IMR-90 (cell line): ENCODE measurements at regions not wholly inside any gene's neighbourhood (a gene's known extent, or its start where the extent isn't known, plus 50 kb on each side); places are given as distances from the start of the nearest gene placed in this dataset.

ENCODE experiments used
- ATAC-seq: fragments of 200-7000 bp; cut with Tn5 transposase; 2 replicates; pipeline ENCODE4 v1.9.1; 2020; ENCODE audit warnings: low read depth, mild to moderate bottlenecking, moderate library complexity
- BruUV-seq: library from RNA; stranded (reverse); fragments of 400-500 nt; replicated peaks from 2 replicates; lab custom pipeline; 2021; lab: Mats Ljungman, UMichigan
- CTCF ChIA-PET: fragments of 300-600 bp; formaldehyde crosslinking; extraction: SDS; loops from one replicate; lab custom pipeline; 2021; ENCODE audit warnings: antibody characterized with exemption; lab: Yijun Ruan, JAX
- POLR2A ChIA-PET: fragments of 300-600 bp; sonication (Branson Sonifier 250); formaldehyde crosslinking; loops from one replicate; lab custom pipeline; 2022; ENCODE audit warnings: antibody characterized with exemption; ENCODE audit not compliant: unreplicated experiment; lab: Charles Lee
- DNase-seq: peaks from one replicate; pipeline ENCODE4 v3.0.0; 2013
- H2AFZ ChIP-seq: replicated peaks from 2 replicates; pipeline ENCODE3; 2013; ENCODE audit warnings: low read length, mild to moderate bottlenecking; ENCODE audit not compliant: poor library complexity
- H2AK5ac ChIP-seq: 2 replicates; pipeline ENCODE4 v1.6.1; 2013; ENCODE audit warnings: low read depth, low read length, inconsistent platforms
- H2AK9ac ChIP-seq: replicated peaks from 2 replicates; pipeline ENCODE3; 2013; ENCODE audit warnings: mild to moderate bottlenecking, low read depth, low read length, moderate library complexity; ENCODE audit not compliant: poor library complexity
- H2BK120ac ChIP-seq: 2 replicates; pipeline ENCODE4 v1.6.1; 2013; ENCODE audit warnings: low read depth, low read length, inconsistent platforms
- H2BK15ac ChIP-seq: 3 replicates; pipeline ENCODE4 v1.6.1; 2013; ENCODE audit warnings: low read depth, low read length, inconsistent platforms
- H2BK20ac ChIP-seq: 2 replicates; pipeline ENCODE4 v1.6.1; 2013; ENCODE audit warnings: low read depth, mild to moderate bottlenecking, inconsistent platforms, low read length, moderate library complexity
- H2BK5ac ChIP-seq: 2 replicates; pipeline ENCODE4 v1.6.1; 2013; ENCODE audit warnings: mild to moderate bottlenecking, low read depth, low read length, inconsistent platforms; ENCODE audit not compliant: poor library complexity, severe bottlenecking
- H3K14ac ChIP-seq: replicated peaks from 2 replicates; pipeline ENCODE4 v1.6.1; 2013; ENCODE audit warnings: low read depth, low read length, inconsistent platforms
- H3K18ac ChIP-seq: 2 replicates; pipeline ENCODE4 v1.6.1; 2013; ENCODE audit warnings: low read depth, low read length, control low read depth
- H3K23ac ChIP-seq: 2 replicates; pipeline ENCODE4 v1.6.1; 2013; ENCODE audit warnings: low read depth, low read length, inconsistent platforms
- H3K27ac ChIP-seq: 2 replicates; pipeline ENCODE4 v1.5.1; 2013; ENCODE audit warnings: mild to moderate bottlenecking, control low read depth, low read length; ENCODE audit not compliant: insufficient read depth
- H3K27me3 ChIP-seq: 2 replicates; pipeline ENCODE4 v1.6.1; 2013; ENCODE audit warnings: low read length; ENCODE audit not compliant: control insufficient read depth, insufficient read depth
- H3K36me3 ChIP-seq: 2 replicates; pipeline ENCODE4 v1.6.1; 2013; ENCODE audit warnings: low read length, mixed read lengths; ENCODE audit not compliant: control insufficient read depth, insufficient read depth
- H3K4ac ChIP-seq: 2 replicates; pipeline ENCODE4 v1.6.1; 2013; ENCODE audit warnings: low read depth, low read length, inconsistent platforms
- H3K4me1 ChIP-seq: 2 replicates; pipeline ENCODE4 v1.6.1; 2013; ENCODE audit warnings: low read length, mixed read lengths; ENCODE audit not compliant: control insufficient read depth, insufficient read depth
- H3K4me2 ChIP-seq: 2 replicates; pipeline ENCODE4 v1.6.1; 2013; ENCODE audit warnings: low read depth, mild to moderate bottlenecking, control low read depth, low read length, moderate library complexity
- H3K4me3 ChIP-seq: 2 replicates; pipeline ENCODE4 v1.5.1; 2013; ENCODE audit warnings: low read depth, mild to moderate bottlenecking, control low read depth, low read length, moderate library complexity; ENCODE audit not compliant: insufficient read depth
- H3K56ac ChIP-seq: 2 replicates; pipeline ENCODE4 v1.6.1; 2013; ENCODE audit warnings: low read length, inconsistent platforms; ENCODE audit not compliant: insufficient read depth; ENCODE audit errors: extremely low read depth
- H3K79me1 ChIP-seq, 2 experiments: 2 replicates each; pipeline ENCODE4 v1.6.1; 2013; ENCODE audit warnings: low read length in 2 of 2, inconsistent platforms in 1 of 2, low read depth in 1 of 2
- H3K9ac ChIP-seq: 2 replicates; pipeline ENCODE4 v1.6.1; 2013; ENCODE audit warnings: low read depth, low read length, control low read depth
- H3K9me1 ChIP-seq: 2 replicates; pipeline ENCODE4 v1.6.1; 2013; ENCODE audit warnings: low read length, inconsistent platforms; ENCODE audit not compliant: insufficient read depth
- H3K9me3 ChIP-seq: 2 replicates; pipeline ENCODE4 v1.6.1; 2013; ENCODE audit warnings: low read length; ENCODE audit not compliant: control insufficient read depth, insufficient read depth
- H4K20me1 ChIP-seq: 2 replicates; pipeline ENCODE4 v1.6.1; 2013; ENCODE audit warnings: low read length, inconsistent platforms; ENCODE audit not compliant: insufficient read depth
- H4K5ac ChIP-seq: 2 replicates; pipeline ENCODE4 v1.6.1; 2013; ENCODE audit warnings: mild to moderate bottlenecking, low read depth, low read length, control low read depth
- H4K8ac ChIP-seq, 2 experiments: 2 replicates each; pipeline ENCODE4 v1.6.1; 2013; ENCODE audit warnings: low read depth in 2 of 2, low read length in 2 of 2, control low read depth in 1 of 2, inconsistent platforms in 1 of 2
- H4K91ac ChIP-seq: 2 replicates; pipeline ENCODE4 v1.6.1; 2013; ENCODE audit warnings: low read depth, low read length, inconsistent platforms; ENCODE audit not compliant: insufficient read depth
- BHLHE40 ChIP-seq: fragments of 150-350 bp; IDR thresholded peaks from 2 replicates; pipeline ENCODE4 v1.6.1; 2016; ENCODE audit warnings: mild to moderate bottlenecking, low read depth, low read length
- CHD1 ChIP-seq: IDR thresholded peaks from 2 replicates; pipeline ENCODE4 v1.6.1; 2012; ENCODE audit warnings: low read depth, low read length, improper control_type of control experiment
- MAFK ChIP-seq: IDR thresholded peaks from 2 replicates; pipeline ENCODE4 v1.6.1; 2012; ENCODE audit warnings: low read depth, low read length, improper control_type of control experiment
- MXI1 ChIP-seq: IDR thresholded peaks from 2 replicates; pipeline ENCODE4 v1.6.1; 2012; ENCODE audit warnings: low read depth, mild to moderate bottlenecking, low read length, moderate library complexity, borderline replicate concordance
- NFE2L2 ChIP-seq: fragments of 150-350 bp; IDR thresholded peaks from 2 replicates; pipeline ENCODE4 v1.6.1; 2016; ENCODE audit warnings: low read depth, mild to moderate bottlenecking, low read length
- POLR2A ChIP-seq: IDR thresholded peaks from 2 replicates; pipeline ENCODE4 v1.6.1; 2012; ENCODE audit warnings: mild to moderate bottlenecking, low read depth, low read length
- dilution Hi-C: fragments of 300-500 bp; cut with HindIII; formaldehyde crosslinking; loops from one replicate; pipeline ENCODE4 v1.14.3; 2018; ENCODE audit warnings: low sequenced_read_pairs; ENCODE audit not compliant: unreplicated experiment
- in situ Hi-C: fragments of 300-500 bp; cut with MboI; formaldehyde crosslinking; loops from 3 replicates; pipeline ENCODE4 v1.14.3; 2019; ENCODE audit warnings: low sequenced_read_pairs, inconsistent platforms, mixed read lengths
- intact Hi-C: fragments of 100-400 bp; cut with micrococcal nuclease; formaldehyde crosslinking; loops from 2 replicates; pipeline ENCODE4 v1.10.0; 2022

- no peaks in the 10 kb centered on the region for H3K9me3 ChIP-seq
- H4K5ac ChIP-seq: no peak overlapping the region
- H3K27ac ChIP-seq: no peak overlapping the region
- POLR2A ChIA-PET: no interaction called here
- H2BK15ac ChIP-seq: no peak overlapping the region
- no peak overlapping the region for H3K4ac ChIP-seq
- in situ Hi-C loops (no loop called here), intact Hi-C loops (no loop called here), dilution Hi-C loops (no loop called here)
- no peaks in the 10 kb centered on the region for H3K36me3 ChIP-seq
- no peak overlapping the region for H3K18ac ChIP-seq
- CTCF ChIA-PET: interaction anchor here (0.7 kb wide), 1 partner anchor 24 kb away, joined by 3 read pairs; no protein-coding TSS in a partner anchor
- TF ChIP-seq POLR2A: no peak
- no peak for TF ChIP-seq CHD1
- TF ChIP-seq MXI1: no peak
- TF ChIP-seq BHLHE40: no peak
- no peak for TF ChIP-seq MAFK
- no peak for TF ChIP-seq NFE2L2
- H3K9me1 ChIP-seq: no peaks in the 10 kb centered on the region; the same call in 1 of the 2 replicates
- H2AFZ ChIP-seq: no peak overlapping the region
- no peak overlapping the region for H2BK5ac ChIP-seq
- no peak overlapping the region for H2AK5ac ChIP-seq
- H2BK120ac ChIP-seq: no peak overlapping the region
- H3K56ac ChIP-seq: no peak overlapping the region
- H3K4me1 ChIP-seq: no peaks in the 10 kb centered on the region
- H4K20me1 ChIP-seq: no peaks in the 10 kb centered on the region
- no peaks in the 10 kb centered on the region for H3K27me3 ChIP-seq
- DNase-seq (no peak), ATAC-seq (no peak)
- H4K91ac ChIP-seq: no peak overlapping the region
- H3K14ac ChIP-seq: no peak overlapping the region
- H4K8ac ChIP-seq: no peak overlapping the region
- no peak overlapping the region for H2AK9ac ChIP-seq
- no peak overlapping the region for H2BK20ac ChIP-seq
- H3K4me3 ChIP-seq: no peak overlapping the region
- H3K4me2 ChIP-seq: no peak overlapping the region
- H3K79me1 ChIP-seq: no peaks in the 10 kb centered on the region
- no peak overlapping the region for H3K23ac ChIP-seq
- no peak overlapping the region for H3K9ac ChIP-seq
- BruUV-seq: no TSS peak
Observed at GRCh38 chr2:217444509-217444908, 558.3 kb downstream of the TNS1 start.
